HEK293 (cell line): ENCODE measurements at regions not wholly inside any gene's neighbourhood (a gene's known extent, or its start where the extent isn't known, plus 50 kb on each side); places are given as distances from the start of the nearest gene placed in this dataset.

ENCODE experiments used
- BCL11B ChIP-seq: fragments of 450-650 bp; formaldehyde crosslinking; IDR thresholded peaks from 2 replicates; pipeline ENCODE4 v1.5.1; 2016; ENCODE audit warnings: low read depth, missing biosample characterization, missing genetic modification characterization
- OSR2 ChIP-seq: fragments of 450-650 bp; formaldehyde crosslinking; IDR thresholded peaks from 2 replicates; pipeline ENCODE4 v1.5.1; 2016; ENCODE audit warnings: missing biosample characterization, missing genetic modification characterization
- SETDB1 ChIP-seq: IDR thresholded peaks from one replicate; pipeline ENCODE4 v1.6.1; 2017; ENCODE audit warnings: mild to moderate bottlenecking, low read length, moderate library complexity, mixed read lengths; ENCODE audit not compliant: insufficient read length
- ZBTB20 ChIP-seq: fragments of 450-650 bp; formaldehyde crosslinking; IDR thresholded peaks from 2 replicates; pipeline ENCODE4 v1.5.1; 2016; ENCODE audit warnings: missing biosample characterization, missing genetic modification characterization
- ZNF132 ChIP-seq: fragments of 450-650 bp; formaldehyde crosslinking; IDR thresholded peaks from 2 replicates; pipeline ENCODE4 v1.5.1; 2017; ENCODE audit warnings: missing biosample characterization, missing genetic modification characterization, borderline replicate concordance
- ZNF280D ChIP-seq: fragments of 450-650 bp; formaldehyde crosslinking; IDR thresholded peaks from 2 replicates; pipeline ENCODE4 v1.5.1; 2016; ENCODE audit warnings: missing biosample characterization, missing genetic modification characterization
- ZNF341 ChIP-seq: fragments of 450-650 bp; formaldehyde crosslinking; IDR thresholded peaks from 2 replicates; pipeline ENCODE4; 2016; ENCODE audit warnings: low read depth, missing biosample characterization, missing genetic modification characterization
- ZNF398 ChIP-seq: fragments of 450-650 bp; formaldehyde crosslinking; IDR thresholded peaks from 2 replicates; pipeline ENCODE4 v1.5.1; 2017; ENCODE audit warnings: missing biosample characterization, missing genetic modification characterization
- TF ChIP-seq, protein P1 (sequence below): fragments of 450-650 bp; formaldehyde crosslinking; IDR thresholded peaks from 2 replicates; pipeline ENCODE4 v1.5.1; 2016; ENCODE audit warnings: missing biosample characterization, missing genetic modification characterization

DNA sequence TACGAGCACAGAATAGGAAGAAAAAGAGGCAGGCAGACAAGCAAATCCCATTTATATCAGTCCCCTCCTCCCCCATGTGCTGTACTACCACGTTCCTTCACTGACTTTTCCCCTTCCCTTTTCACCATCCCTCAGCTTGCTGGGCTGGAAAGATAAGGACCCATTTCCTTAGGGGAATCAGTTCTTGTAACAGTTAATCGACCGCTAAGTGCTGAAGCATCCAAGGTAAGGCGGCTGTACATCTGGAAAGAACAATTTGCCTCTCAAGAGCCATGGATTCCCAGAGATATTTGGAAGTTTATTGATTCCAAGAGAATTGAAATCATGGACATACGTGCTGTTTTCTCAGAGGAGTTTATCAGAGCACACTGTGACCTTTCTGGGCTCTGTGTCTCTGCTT lies 1688.0 kb downstream of the STIM2 start:
- TF ChIP-seq ZNF132 (no peak), ZNF280D (tag by site-specific recombination) (no peak), BCL11B (tag by site-specific recombination) (no peak), OSR2 (tag by site-specific recombination) (no peak), ZBTB20 (tag by site-specific recombination) (no peak), SETDB1 (no peak), ZNF398 (tag by site-specific recombination) (no peak), ZNF341 (tag by site-specific recombination) (no peak)
- TF ChIP-seq, protein P1, sequence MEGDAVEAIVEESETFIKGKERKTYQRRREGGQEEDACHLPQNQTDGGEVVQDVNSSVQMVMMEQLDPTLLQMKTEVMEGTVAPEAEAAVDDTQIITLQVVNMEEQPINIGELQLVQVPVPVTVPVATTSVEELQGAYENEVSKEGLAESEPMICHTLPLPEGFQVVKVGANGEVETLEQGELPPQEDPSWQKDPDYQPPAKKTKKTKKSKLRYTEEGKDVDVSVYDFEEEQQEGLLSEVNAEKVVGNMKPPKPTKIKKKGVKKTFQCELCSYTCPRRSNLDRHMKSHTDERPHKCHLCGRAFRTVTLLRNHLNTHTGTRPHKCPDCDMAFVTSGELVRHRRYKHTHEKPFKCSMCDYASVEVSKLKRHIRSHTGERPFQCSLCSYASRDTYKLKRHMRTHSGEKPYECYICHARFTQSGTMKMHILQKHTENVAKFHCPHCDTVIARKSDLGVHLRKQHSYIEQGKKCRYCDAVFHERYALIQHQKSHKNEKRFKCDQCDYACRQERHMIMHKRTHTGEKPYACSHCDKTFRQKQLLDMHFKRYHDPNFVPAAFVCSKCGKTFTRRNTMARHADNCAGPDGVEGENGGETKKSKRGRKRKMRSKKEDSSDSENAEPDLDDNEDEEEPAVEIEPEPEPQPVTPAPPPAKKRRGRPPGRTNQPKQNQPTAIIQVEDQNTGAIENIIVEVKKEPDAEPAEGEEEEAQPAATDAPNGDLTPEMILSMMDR (tag by site-specific recombination): no peak
